IPS DF 4.7 (cell line): ENCODE measurements at regions not wholly inside any gene's neighbourhood (a gene's known extent, or its start where the extent isn't known, plus 50 kb on each side); places are given as distances from the start of the nearest gene placed in this dataset.
"Not testable (repeated sequence)": the region's sequence is repeated elsewhere in the genome, so short reads cannot be mapped to it uniquely, and the experiment has no call there.

Source experiments
- DNase-seq: peaks from one replicate; pipeline ENCODE4 v3.0.0-alpha.2; 2013; ENCODE audit warnings: low spot score; ENCODE audit errors: extremely low read depth

DNA sequence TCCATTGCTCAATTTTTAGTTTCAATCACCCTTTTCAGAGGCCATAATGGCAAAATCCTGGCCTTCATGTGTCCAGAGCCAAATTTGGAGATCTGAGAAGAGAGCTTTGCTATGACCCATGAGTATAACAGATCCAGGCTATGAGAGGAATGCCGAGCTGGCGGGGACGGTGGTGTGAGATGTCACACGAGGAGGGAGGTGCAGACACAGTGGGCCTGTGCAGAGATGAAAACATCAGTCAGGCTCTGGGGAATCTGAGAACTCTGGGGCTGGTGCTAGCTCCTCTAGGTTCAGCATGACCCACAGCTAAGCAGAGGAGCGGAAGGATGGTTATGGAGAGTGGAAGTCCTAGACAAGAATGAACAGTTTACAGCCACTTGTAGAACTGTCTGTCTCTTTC is 398.3 kb upstream of the ATP10A start:
- no peak for DNase-seq

GRCh38 chr15:26260517-26261133 is 397.5 kb upstream of the ATP10A start:
- DNase-seq = peak; percentile 72

DNA sequence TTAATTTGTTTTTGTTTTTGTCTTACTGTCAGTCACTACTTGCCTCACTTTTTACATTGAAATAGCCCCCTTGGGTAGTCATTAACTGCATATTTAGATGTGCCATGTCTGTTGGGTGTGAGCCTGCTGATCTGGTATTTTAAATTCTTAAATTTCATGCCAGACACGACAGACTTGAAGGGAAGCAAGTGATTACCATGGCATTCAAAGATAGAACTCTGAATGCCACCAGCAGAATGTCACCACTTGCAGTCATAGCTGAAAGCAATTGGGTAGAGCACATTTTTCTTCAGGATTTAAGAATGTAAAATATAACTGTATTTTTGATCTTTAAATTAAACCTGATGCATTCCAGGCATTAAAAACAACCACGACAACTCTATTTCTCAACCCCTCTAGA is 396.5 kb upstream of the ATP10A start:
- no peak for DNase-seq

DNA sequence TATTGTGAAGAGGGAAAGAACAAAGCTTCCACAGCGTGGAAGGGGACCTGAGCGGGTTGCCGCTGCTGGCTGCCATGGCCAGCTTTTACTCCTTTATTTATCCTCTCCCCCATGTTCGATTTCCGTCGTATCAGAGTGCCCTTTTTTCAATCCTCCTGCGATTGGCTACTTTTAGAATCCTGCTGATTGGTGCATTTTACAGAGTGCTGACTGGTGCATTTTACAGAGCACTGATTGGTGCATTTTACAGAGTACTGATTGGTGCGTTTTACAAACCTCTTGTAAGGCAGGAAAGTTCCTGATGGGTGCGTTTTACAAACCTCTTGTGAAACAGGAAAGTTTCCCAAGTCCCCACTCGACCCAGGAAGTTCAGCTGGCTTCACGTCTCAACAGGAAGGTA is 381.7 kb upstream of the ATP10A start:
- not testable (repeated sequence) for DNase-seq

- DNase-seq = no peak
These were observed 380.3 kb upstream of the ATP10A start for GRCh38 chr15:26243382-26243781.

- DNase-seq = peak; percentile 71
These were observed 379.5 kb upstream of the ATP10A start for GRCh38 chr15:26242565-26243071.

DNA sequence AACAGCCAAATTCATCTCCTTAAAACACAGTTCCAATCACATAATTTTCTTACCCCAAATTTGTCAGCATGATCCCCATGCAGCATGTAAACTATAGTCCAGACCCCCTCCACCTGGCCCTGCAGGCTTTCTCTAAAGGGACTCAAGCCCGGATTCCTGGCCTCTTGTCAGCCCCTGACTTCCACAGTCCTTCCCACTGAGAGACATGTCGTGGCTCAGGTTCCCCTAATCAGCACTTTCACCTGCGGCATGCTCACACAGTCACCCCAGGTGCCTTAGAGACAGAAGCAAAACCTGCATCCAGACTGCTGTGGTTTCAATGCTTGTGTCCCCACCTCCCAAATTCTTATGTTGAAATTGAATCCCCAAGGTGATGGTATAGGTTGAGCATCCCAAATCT is 372.7 kb upstream of the ATP10A start:
- no peak for DNase-seq

DNA sequence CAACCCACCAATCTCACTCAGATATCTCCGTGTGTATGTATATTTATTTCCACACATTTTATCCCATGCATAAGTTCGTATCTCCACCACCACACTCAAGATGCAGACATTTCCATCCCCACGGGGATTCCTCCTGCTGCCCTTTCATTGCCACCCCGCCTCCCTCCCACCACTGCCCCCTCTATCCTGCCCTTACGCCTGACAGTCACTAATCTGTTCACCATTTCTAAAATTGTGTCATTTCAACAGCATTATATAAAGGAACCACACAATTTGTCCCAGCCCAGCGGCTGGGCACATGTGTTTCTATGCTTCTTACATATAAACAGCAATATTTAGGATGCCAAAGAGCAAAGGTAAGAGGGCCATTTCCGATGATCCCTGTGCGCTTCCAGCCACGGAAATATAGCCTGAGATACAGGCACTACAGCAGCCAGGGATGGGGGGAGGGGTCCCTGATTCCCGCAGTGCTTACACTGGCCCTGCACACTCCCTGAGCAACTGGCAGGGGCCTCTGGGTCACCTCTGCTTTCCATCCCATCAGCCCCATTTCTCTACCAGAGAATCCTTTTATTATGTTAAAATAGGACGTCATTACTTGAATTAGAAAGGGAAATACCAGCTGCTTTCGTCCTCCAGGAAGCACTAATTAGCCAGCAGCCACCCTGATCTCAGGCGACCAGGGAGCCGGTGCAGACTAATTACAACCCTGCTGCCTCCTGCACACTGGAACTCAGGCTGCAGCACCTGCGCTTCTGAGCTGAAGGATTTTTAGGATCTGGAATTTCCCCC is 372.0 kb upstream of the ATP10A start:
- peak; percentile 84 for DNase-seq

DNA sequence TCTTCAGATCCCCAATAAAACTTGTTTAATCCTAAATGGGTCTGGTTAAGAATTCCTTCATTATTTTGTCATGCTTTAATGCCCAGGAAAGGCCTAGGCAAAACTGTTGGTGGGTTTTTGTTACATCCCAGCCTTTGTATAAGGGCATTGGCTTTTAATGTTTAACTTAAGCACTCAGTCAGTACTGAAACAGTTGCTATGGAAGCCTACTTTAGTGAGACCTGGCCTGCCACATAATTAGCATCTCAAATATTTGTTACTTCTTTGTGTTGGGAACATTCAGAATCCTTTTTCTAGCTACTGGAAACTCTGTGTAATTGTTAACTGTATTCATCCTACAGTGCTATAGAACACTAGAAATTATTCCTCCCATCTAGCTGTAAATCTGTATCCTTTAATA is 369.6 kb upstream of the ATP10A start:
- no peak for DNase-seq

GRCh38 chr15:26231096-26231495 is 368.0 kb upstream of the ATP10A start:
- no peak for DNase-seq

- DNase-seq = no peak
These were observed 361.1 kb upstream of the ATP10A start for GRCh38 chr15:26224266-26224665.

DNA sequence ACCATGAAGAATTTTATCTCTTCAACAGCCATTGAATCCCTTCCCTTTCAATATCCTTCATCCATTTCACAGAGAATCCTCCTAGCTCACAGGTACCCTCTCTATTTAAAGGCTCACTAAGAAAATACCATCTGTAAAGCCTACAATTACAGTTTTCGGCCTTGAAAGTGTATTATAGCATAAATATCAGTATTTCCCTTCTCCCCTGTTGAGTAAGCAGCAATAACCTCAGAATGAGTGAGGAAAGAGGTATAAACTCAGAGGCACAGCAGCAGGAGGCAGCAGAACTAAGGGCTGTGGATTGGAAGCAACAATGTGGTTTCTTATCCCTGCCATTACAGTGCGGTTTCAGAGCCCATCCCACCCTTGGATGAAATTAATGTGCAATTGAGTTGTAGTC is 360.6 kb upstream of the ATP10A start:
- DNase-seq = no peak

GRCh38 chr15:26222781-26223180 is 359.7 kb upstream of the ATP10A start:
- DNase-seq = no peak

DNA sequence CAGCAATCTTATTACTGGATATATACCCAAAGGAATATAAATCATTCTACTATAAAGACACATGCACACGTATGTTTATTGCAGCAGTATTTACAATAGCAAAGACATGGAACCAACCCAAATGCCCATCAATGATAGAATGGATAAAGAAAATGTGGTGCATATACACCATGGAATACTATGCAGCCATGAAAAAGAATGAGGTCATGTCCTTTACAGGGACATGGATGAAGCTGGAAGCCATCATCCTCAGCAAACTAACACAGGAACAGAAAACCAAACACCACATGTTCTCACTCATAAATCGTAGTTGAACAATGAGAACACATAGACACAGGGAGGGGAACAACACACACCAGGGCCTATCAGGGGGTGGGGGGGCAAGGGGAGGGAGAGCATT is 353.9 kb upstream of the ATP10A start:
- DNase-seq = not testable (repeated sequence)

GRCh38 chr15:26214290-26214689 is 351.2 kb upstream of the ATP10A start:
- no peak for DNase-seq

DNA sequence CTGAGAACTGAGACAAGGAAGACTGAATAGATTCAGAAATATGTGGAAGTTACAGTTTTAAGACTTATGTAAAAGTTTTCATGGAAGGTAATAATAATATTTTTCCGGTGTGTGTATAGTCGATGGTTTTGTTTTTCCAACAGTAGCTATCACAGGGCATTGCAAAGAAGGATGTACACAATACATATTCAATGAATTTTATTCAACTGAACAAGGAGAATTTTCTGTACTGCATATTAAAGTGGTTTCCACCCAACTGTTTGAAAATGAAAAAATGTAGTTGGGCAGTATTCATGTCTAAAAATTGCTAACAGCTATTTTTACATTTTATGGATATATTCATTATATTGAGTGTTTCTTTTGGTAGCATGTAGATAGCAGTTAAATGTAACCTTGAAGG is 350.3 kb upstream of the ATP10A start:
- DNase-seq = no peak

- no peak for DNase-seq
These were observed 349.0 kb upstream of the ATP10A start for GRCh38 chr15:26212109-26212508.

GRCh38 chr15:26210980-26211379 is 347.9 kb upstream of the ATP10A start:
- no peak for DNase-seq

DNA sequence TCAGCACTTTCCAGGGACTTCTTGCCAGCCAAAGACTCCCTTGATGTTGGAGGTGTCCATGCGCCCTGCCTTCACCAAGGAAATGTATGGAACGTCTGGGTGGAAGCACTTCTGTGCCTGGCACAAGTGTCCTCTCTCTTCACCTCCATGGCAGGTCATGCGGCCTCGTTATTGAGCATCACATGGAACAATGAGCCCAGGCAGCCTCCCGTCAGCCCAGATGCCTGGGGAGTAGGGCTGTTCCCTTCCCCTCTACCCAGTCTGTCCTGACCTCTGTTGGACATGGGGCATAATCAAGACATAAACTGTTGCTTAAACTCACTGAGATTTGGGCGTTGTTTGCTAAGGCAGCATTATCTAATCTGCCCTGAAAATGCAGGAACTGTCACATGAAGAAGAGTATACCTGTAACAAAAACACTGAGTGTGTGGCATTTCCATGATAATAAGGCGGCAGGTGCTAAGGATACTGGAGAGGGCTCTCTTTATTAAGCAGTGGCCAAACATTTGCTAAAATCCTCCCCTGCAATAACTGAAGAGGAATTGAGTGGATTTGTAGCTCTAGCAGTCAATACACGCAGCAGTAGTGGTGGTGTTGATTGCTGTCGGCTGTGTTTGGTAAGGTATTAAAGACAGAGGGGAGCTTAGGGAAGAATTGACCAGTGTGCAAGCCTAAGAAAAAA is 338.2 kb upstream of the ATP10A start:
- DNase-seq = peak; percentile 22

DNA sequence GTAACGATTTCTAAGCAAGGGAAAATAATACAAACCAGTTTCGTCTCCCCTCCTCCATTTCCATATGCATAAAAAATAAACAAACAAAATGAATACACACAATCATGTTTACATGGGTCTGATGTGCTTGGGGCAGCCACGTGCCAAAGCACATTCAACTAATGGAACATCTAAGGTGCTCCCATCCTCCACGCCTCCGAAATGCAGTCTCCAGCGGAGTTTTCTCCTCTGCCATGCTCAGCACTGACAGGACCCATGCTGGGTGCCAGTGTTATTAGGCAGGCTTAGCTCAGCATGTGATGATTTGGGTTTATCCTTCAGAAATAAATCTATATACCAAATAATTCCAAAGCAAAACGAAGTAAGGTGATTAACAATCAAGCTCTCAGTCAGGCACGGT is 337.3 kb upstream of the ATP10A start:
- no peak for DNase-seq

- no peak for DNase-seq
These were observed 334.6 kb upstream of the ATP10A start for GRCh38 chr15:26197719-26198118.

GRCh38 chr15:26197060-26197459 is 333.9 kb upstream of the ATP10A start:
- no peak for DNase-seq
